Activated CD8-positive, alpha-beta T cell treated with anti-CD3 and anti-CD28 coated beads, Interleukin-2, amount 10 ng/mL, durations not matched to agents 7 days and 5 days (primary cell): ENCODE measurements at regions not wholly inside any gene's neighbourhood (a gene's known extent, or its start where the extent isn't known, plus 50 kb on each side); places are given as distances from the start of the nearest gene placed in this dataset.

ENCODE experiments used
- ATAC-seq: fragments of 150-1000 bp; cut with Tn5 transposase; one replicate; pipeline ENCODE4 v1.10.0; 2021; ENCODE audit warnings: moderate library complexity
- CTCF ChIA-PET: fragments of 350-600 bp; sonication (Branson Sonifier 250); formaldehyde crosslinking; loops from one replicate; lab custom pipeline; 2021; ENCODE audit warnings: antibody characterized with exemption; lab: Charles Lee
- POLR2A ChIA-PET: fragments of 350-600 bp; sonication (Branson Sonifier 250); formaldehyde crosslinking; loops from one replicate; lab custom pipeline; 2021; ENCODE audit warnings: antibody characterized with exemption; lab: Charles Lee
- DNase-seq: peaks from one replicate; pipeline ENCODE4 v3.0.0-alpha.2; 2020
- H3K27ac Mint-ChIP-seq: one replicate; pipeline ENCODE4 v1.8.0; 2021; ENCODE audit warnings: mild to moderate bottlenecking, mixed read lengths
- H3K27me3 Mint-ChIP-seq: one replicate; pipeline ENCODE4 v1.8.0; 2021; ENCODE audit warnings: low read depth, mixed read lengths
- H3K36me3 Mint-ChIP-seq: one replicate; pipeline ENCODE4 v1.8.0; 2021; ENCODE audit warnings: low read depth, mixed read lengths
- H3K4me1 Mint-ChIP-seq: one replicate; pipeline ENCODE4 v1.8.0; 2021; ENCODE audit warnings: low read depth, mixed read lengths
- H3K4me3 Mint-ChIP-seq: one replicate; pipeline ENCODE4 v1.8.0; 2021; ENCODE audit warnings: mild to moderate bottlenecking, mixed read lengths
- H3K9me3 Mint-ChIP-seq: one replicate; pipeline ENCODE4 v1.8.0; 2022; ENCODE audit warnings: mixed read lengths; ENCODE audit not compliant: insufficient read depth

DNA sequence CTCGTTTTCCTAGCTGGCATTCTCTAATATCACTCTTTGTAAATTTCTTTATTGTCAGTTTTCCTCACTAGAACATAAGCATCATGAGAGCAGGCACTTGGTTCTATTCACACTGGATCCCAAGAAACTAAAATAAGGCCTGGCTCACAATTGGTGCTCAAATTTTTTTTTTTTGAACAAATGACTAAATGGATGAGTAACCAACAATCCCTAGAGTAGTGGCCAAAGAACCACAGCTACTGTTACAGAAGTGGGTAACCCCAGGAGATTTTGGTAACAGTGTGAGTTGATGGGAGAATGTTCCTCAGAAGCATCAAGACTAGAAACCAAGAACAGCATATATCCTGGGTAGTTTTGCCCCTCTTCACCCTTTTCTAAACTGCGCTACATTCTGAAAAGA is 572.6 kb downstream of the INSC start:
- Mint-ChIP-seq H3K4me3 (no peak overlapping the region), H3K27me3 (no peaks in the 10 kb centered on the region), H3K4me1 (no peaks in the 10 kb centered on the region), H3K36me3 (no peaks in the 10 kb centered on the region), H3K9me3 (no peaks in the 10 kb centered on the region), H3K27ac (no peak overlapping the region)
- ChIA-PET CTCF (no interaction called here), POLR2A (no interaction called here)
- DNase-seq (no peak), ATAC-seq (no peak)

GRCh38 chr11:15688351-15688792 is 573.6 kb downstream of the INSC start:
- Mint-ChIP-seq H3K27ac (no peak overlapping the region), H3K27me3 (no peaks in the 10 kb centered on the region), H3K36me3 (no peaks in the 10 kb centered on the region), H3K4me3 (no peak overlapping the region), H3K4me1 (no peaks in the 10 kb centered on the region), H3K9me3 (no peaks in the 10 kb centered on the region)
- DNase-seq = no peak
- no peak for ATAC-seq
- POLR2A ChIA-PET = no interaction called here
- CTCF ChIA-PET = no interaction called here

DNA sequence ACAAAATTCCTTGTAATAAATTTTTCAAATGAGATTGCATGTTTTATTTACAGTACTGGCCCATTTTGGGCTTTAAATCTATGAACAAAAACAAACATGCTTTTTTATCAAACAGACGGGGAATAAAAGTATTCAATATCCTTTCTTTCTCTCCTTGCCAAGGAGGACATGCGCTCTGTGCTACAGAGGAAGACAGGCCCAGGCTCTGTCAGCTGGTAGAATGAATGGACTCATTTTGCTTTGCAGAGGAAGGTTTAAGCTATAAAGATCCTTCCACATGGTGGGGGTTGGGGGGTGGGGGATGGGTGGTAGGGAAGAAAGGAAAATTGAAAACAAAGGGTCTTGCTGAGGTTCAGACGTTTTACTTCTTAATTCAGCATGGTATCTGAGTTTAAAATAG is 575.6 kb downstream of the INSC start:
- no peaks in the 10 kb centered on the region for H3K36me3 Mint-ChIP-seq
- ATAC-seq (no peak), DNase-seq (no peak)
- no peaks in the 10 kb centered on the region for H3K4me1 Mint-ChIP-seq
- H3K27ac Mint-ChIP-seq = no peak overlapping the region
- no peak overlapping the region for H3K4me3 Mint-ChIP-seq
- H3K9me3 Mint-ChIP-seq = no peaks in the 10 kb centered on the region
- ChIA-PET CTCF (no interaction called here), POLR2A (no interaction called here)
- H3K27me3 Mint-ChIP-seq = no peaks in the 10 kb centered on the region

DNA sequence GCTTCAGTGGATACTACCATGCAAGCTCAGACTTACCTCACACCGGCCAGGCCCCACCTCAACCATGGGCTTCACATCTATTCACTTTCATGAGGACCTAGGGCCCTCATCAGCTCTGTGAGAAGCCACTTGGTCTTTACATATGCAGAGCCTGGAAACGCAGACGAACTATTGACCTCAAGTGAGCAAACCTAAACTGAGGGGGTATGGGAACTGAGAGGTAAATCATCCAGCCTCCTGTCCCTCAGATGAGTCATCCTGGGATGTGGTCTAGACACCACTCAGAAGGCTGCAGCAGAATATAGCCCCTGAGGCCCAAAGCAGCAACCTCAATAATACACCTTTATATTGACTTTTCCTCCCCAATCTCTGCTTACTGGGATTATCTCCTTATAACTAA is 578.0 kb downstream of the INSC start:
- ChIA-PET CTCF (no interaction called here), POLR2A (no interaction called here)
- no peaks in the 10 kb centered on the region for H3K36me3 Mint-ChIP-seq
- ATAC-seq (no peak), DNase-seq (no peak)
- no peaks in the 10 kb centered on the region for H3K9me3 Mint-ChIP-seq
- H3K27me3 Mint-ChIP-seq = no peaks in the 10 kb centered on the region
- no peaks in the 10 kb centered on the region for H3K4me1 Mint-ChIP-seq
- H3K27ac Mint-ChIP-seq = no peak overlapping the region
- no peak overlapping the region for H3K4me3 Mint-ChIP-seq

DNA sequence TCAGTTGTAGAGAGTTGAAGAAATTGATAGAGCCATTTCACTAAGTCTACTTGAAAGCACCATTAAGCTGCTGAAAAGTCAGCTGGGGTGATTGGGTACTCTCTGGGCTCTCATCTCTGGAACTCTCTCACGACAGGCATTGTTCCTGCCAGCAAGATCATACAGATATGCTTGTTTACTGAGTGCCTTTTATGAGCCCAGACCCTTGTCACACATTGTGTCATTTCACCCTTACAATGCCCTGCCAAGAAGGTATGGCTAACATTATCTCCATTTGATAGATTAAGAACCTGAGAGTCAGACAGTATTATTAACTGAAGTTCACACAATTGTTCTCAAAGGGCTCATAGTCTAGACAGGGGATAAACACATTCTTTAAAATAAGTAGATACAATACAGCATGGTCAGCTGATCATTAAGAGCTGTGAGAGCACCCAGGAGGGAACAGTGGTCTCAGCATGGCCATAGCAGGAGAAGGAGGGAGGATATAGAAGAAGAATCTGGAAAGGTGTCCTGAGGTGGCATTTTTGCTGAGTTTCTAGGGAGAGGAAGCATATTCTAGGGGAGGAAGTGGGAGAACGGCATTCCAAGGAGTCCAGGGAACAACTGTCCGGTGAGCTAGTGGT is 580.5 kb downstream of the INSC start:
- Mint-ChIP-seq H3K4me1 (no peaks in the 10 kb centered on the region), H3K36me3 (no peaks in the 10 kb centered on the region), H3K27ac (no peak overlapping the region), H3K9me3 (no peaks in the 10 kb centered on the region), H3K4me3 (no peak overlapping the region), H3K27me3 (no peaks in the 10 kb centered on the region)
- ChIA-PET CTCF (no interaction called here), POLR2A (no interaction called here)
- no peak for DNase-seq
- no peak for ATAC-seq

DNA sequence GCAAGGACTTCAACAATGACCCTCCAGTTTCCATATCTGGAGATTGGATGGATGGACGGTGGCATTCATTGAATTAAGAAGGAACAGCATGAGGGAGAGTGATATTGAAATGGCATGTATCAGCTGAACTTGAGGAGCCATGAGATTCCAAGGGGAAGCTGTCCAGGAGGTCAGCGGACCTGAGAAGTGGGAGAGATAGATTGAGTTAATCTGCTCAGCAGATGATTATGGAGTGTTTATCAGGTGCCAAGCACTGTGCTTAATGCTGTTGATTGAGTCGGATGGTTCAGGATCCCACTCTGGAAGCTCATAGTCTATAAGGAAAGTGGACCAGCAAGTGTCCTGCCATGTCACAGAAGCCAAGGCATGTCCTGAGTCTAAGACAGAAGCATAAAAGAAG is 581.3 kb downstream of the INSC start:
- Mint-ChIP-seq H3K27me3 (no peaks in the 10 kb centered on the region), H3K9me3 (no peaks in the 10 kb centered on the region), H3K36me3 (no peaks in the 10 kb centered on the region), H3K4me1 (no peaks in the 10 kb centered on the region), H3K4me3 (no peak overlapping the region), H3K27ac (no peak overlapping the region)
- DNase-seq = no peak
- CTCF ChIA-PET = no interaction called here
- POLR2A ChIA-PET = no interaction called here
- ATAC-seq = no peak

DNA sequence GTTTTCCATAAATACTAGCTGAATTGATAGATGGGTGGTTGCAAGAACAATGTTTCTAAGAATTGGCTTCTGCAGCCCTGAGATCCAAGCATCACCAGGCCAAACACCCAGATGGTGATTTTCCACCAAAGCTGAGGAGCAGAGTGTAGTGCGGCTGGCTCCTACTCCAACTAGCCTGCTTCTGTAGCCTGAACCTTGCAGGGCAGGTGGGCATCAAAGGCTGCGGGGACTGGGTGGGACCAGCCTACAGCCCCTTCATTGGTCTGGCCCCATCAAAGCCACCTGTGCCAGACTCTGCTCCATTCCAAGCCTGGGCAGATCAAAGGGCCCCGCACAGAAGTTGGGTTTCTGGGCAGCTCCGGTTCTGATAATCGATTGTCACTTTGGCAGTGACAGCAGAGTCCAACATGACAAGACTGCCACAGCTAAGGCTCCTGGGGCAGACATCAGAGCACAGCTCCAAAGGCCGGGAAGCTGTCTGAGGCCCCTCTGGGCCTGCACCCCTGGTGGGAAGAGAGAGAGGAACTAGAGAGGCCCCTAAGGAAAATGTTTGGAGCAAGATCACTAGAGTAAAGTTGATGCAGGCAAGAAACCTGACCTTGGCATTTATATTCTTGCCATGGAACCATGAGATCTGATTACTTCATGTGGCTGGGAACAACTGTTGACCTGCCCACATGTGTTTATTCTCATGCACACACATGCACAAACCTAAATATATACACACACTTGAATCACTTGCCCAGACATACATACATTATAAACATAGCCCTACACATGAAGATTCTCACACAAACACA is 582.9 kb downstream of the INSC start:
- H3K27me3 Mint-ChIP-seq = no peaks in the 10 kb centered on the region
- DNase-seq (no peak), ATAC-seq (no peak)
- ChIA-PET CTCF (no interaction called here), POLR2A (no interaction called here)
- H3K27ac Mint-ChIP-seq = no peak overlapping the region
- no peaks in the 10 kb centered on the region for H3K36me3 Mint-ChIP-seq
- H3K9me3 Mint-ChIP-seq = no peaks in the 10 kb centered on the region
- no peak overlapping the region for H3K4me3 Mint-ChIP-seq
- no peaks in the 10 kb centered on the region for H3K4me1 Mint-ChIP-seq

- ChIA-PET POLR2A (no interaction called here), CTCF (no interaction called here)
- H3K4me1 Mint-ChIP-seq = no peaks in the 10 kb centered on the region
- H3K4me3 Mint-ChIP-seq = no peak overlapping the region
- H3K36me3 Mint-ChIP-seq = no peaks in the 10 kb centered on the region
- no peak for DNase-seq
- no peaks in the 10 kb centered on the region for H3K27me3 Mint-ChIP-seq
- H3K9me3 Mint-ChIP-seq = no peaks in the 10 kb centered on the region
- no peak for ATAC-seq
- H3K27ac Mint-ChIP-seq = no peak overlapping the region
Observed at GRCh38 chr11:15698855-15699254, 584.1 kb downstream of the INSC start.

DNA sequence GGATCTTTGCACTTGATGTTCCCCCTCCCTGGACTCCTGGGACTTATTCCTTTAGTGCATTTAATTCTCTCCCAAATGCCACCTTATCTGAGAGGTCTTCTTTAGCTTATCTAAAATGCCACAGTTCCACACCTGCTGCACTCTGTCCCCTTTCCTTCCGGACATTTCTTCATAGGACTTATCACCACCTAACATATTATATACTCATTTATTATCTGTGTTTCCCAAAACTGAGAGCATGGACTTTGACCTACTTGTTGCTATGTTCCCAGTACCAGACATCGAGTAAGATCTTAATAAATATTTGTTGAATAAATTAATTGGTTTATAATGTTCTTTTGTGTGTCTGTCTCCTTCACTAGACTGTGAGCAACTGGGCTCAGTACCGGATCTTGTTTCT is 585.3 kb downstream of the INSC start:
- no peak for DNase-seq
- Mint-ChIP-seq H3K27ac (no peak overlapping the region), H3K36me3 (no peaks in the 10 kb centered on the region), H3K9me3 (no peaks in the 10 kb centered on the region), H3K27me3 (no peaks in the 10 kb centered on the region), H3K4me1 (no peaks in the 10 kb centered on the region), H3K4me3 (no peak overlapping the region)
- ChIA-PET CTCF (no interaction called here), POLR2A (no interaction called here)
- no peak for ATAC-seq

GRCh38 chr11:15700456-15700855 is 585.7 kb downstream of the INSC start:
- H3K27ac Mint-ChIP-seq = no peak overlapping the region
- ATAC-seq = no peak
- DNase-seq = no peak
- ChIA-PET CTCF (no interaction called here), POLR2A (no interaction called here)
- H3K4me3 Mint-ChIP-seq = no peak overlapping the region
- no peaks in the 10 kb centered on the region for H3K27me3 Mint-ChIP-seq
- H3K4me1 Mint-ChIP-seq = no peaks in the 10 kb centered on the region
- no peaks in the 10 kb centered on the region for H3K36me3 Mint-ChIP-seq
- H3K9me3 Mint-ChIP-seq = no peaks in the 10 kb centered on the region

- Mint-ChIP-seq H3K27ac (no peak overlapping the region), H3K4me3 (no peak overlapping the region), H3K27me3 (no peaks in the 10 kb centered on the region), H3K9me3 (no peaks in the 10 kb centered on the region), H3K4me1 (no peaks in the 10 kb centered on the region), H3K36me3 (no peaks in the 10 kb centered on the region)
- ATAC-seq (no peak), DNase-seq (no peak)
- ChIA-PET POLR2A (no interaction called here), CTCF (no interaction called here)
Observed at GRCh38 chr11:15704064-15704463, 589.3 kb downstream of the INSC start.

DNA sequence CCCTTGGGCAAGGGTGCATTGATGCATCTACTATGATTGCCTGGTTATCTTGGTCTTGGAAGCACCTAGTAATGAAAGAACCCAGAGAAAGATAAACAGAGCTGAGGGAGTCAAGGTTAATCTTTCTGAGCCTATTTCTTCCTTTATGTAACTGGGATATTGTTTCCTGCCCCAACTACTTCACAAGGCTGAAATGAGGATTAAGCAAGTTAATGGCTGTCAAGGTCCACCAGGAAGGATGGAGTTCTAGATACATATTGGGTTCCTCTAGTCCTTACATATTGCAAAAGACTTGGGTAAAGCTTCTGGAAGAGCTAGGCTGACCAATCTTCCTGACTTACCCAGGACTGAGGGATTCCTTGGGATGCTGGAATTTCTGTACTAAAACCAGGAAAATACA is 589.8 kb downstream of the INSC start:
- POLR2A ChIA-PET = no interaction called here
- CTCF ChIA-PET = no interaction called here
- Mint-ChIP-seq H3K27me3 (no peaks in the 10 kb centered on the region), H3K36me3 (no peaks in the 10 kb centered on the region), H3K4me1 (no peaks in the 10 kb centered on the region), H3K9me3 (no peaks in the 10 kb centered on the region), H3K27ac (no peak overlapping the region), H3K4me3 (no peak overlapping the region)
- no peak for ATAC-seq
- DNase-seq = no peak
